Smooth muscle cell (in vitro differentiated cells): ENCODE measurements at regions not wholly inside any gene's neighbourhood (a gene's known extent, or its start where the extent isn't known, plus 50 kb on each side); places are given as distances from the start of the nearest gene placed in this dataset.

Source experiments
- DNase-seq: peaks from one replicate; lab custom pipeline; 2025; ENCODE audit not compliant: unreplicated experiment; lab: John Stamatoyannopoulos, UW
- H2AFZ ChIP-seq: fragments of 200-600 bp; sonication (generic); 2 replicates; pipeline ENCODE4 v1.6.0; 2016; ENCODE audit warnings: antibody characterized with exemption, low read depth, mild to moderate bottlenecking
- H3F3A ChIP-seq: fragments of 200-600 bp; sonication (generic); 2 replicates; pipeline ENCODE4 v1.6.0; 2017; ENCODE audit warnings: antibody characterized with exemption, low read depth
- H3K27ac ChIP-seq: fragments of 200-600 bp; sonication (generic); 2 replicates; pipeline ENCODE4 v1.5.1; 2016; ENCODE audit warnings: low read depth, mild to moderate bottlenecking
- H3K27me3 ChIP-seq: fragments of 200-600 bp; sonication (generic); 2 replicates; pipeline ENCODE4 v1.6.1; 2016; ENCODE audit warnings: low read depth, mild to moderate bottlenecking
- H3K36me3 ChIP-seq: fragments of 200-600 bp; sonication (generic); 2 replicates; pipeline ENCODE4 v1.5.1; 2016; ENCODE audit warnings: low read depth
- H3K4me1 ChIP-seq: fragments of 200-600 bp; sonication (generic); 2 replicates; pipeline ENCODE4 v1.5.1; 2016; ENCODE audit warnings: low read depth
- H3K4me2 ChIP-seq: fragments of 200-600 bp; sonication (generic); 2 replicates; pipeline ENCODE4 v1.6.0; 2016; ENCODE audit warnings: mild to moderate bottlenecking
- H3K4me3 ChIP-seq: fragments of 200-600 bp; sonication (generic); 2 replicates; pipeline ENCODE4 v1.5.1; 2016; ENCODE audit warnings: mild to moderate bottlenecking
- H3K79me2 ChIP-seq: fragments of 200-600 bp; sonication (generic); 2 replicates; pipeline ENCODE4 v1.6.0; 2016; ENCODE audit warnings: low read depth, mild to moderate bottlenecking
- H3K9ac ChIP-seq: fragments of 200-600 bp; sonication (generic); 2 replicates; pipeline ENCODE4 v1.6.0; 2016; ENCODE audit warnings: low read depth
- H3K9me3 ChIP-seq: fragments of 200-600 bp; sonication (generic); replicated peaks from 2 replicates; pipeline ENCODE4 v1.5.1; 2016; ENCODE audit warnings: low read depth
- H4K20me1 ChIP-seq: fragments of 200-600 bp; sonication (generic); 2 replicates; pipeline ENCODE4 v1.6.0; 2016; ENCODE audit warnings: low read depth
- CTCF ChIP-seq: fragments of 200-600 bp; sonication (generic); IDR thresholded peaks from 2 replicates; pipeline ENCODE4 v1.5.1; 2017; ENCODE audit warnings: borderline replicate concordance, mild to moderate bottlenecking, antibody characterized with exemption; ENCODE audit not compliant: insufficient read depth, poor library complexity, severe bottlenecking
- WGBS: methylation state at CpG from one replicate; pipeline ENCODE4 v1.1.7; 2016; ENCODE audit warnings: low lambda C conversion rate; 5-methylcytosine and 5-hydroxymethylcytosine counted together

GRCh38 chr3:178895178-178895789 lies 176.3 kb downstream of the ZMAT3 start:
- no peak for DNase-seq
- H3K4me2 ChIP-seq: no peak overlapping the region
- H3K79me2 ChIP-seq: no peaks in the 10 kb centered on the region
- no peaks in the 10 kb centered on the region for H3K9me3 ChIP-seq
- WGBS: 82% methylated on average over 4 of the region's 4 CpGs
- no peak overlapping the region for H3K4me3 ChIP-seq
- H3K9ac ChIP-seq: no peak overlapping the region
- no peaks in the 10 kb centered on the region for H3K36me3 ChIP-seq
- H3K27me3 ChIP-seq: no peaks in the 10 kb centered on the region
- TF ChIP-seq CTCF: no peak
- H3F3A ChIP-seq: no peaks in the 10 kb centered on the region
- H3K4me1 ChIP-seq: no peaks in the 10 kb centered on the region
- H4K20me1 ChIP-seq: no peaks in the 10 kb centered on the region
- no peak overlapping the region for H3K27ac ChIP-seq
- no peak overlapping the region for H2AFZ ChIP-seq
